ENCODE measurements at regions not wholly inside any gene's neighbourhood (a gene's known extent, or its start where the extent isn't known, plus 50 kb on each side); places are given as distances from the start of the nearest gene placed in this dataset.

- no peak for TF ChIP-seq EZH2 (IDR thresholded peaks at IDR 0.05; ENCODE audit: insufficient read depth, poor library complexity, severe bottlenecking)
- TF ChIP-seq EZH2phosphoT487 (IDR thresholded peaks at IDR 0.05; ENCODE audit: insufficient read depth, low read depth): no peak
Measured at GRCh38 chr5:89130851-89131250, 247.9 kb upstream of the MEF2C start.
